Parathyroid adenoma (tissue), 2 donors: ENCODE measurements at regions not wholly inside any gene's neighbourhood (a gene's known extent, or its start where the extent isn't known, plus 50 kb on each side); places are given as distances from the start of the nearest gene placed in this dataset.

Source experiments
- H2AFZ ChIP-seq: fragments of 300-600 bp; sonication (generic); one replicate; pipeline ENCODE4 v1.7.0; 2017; ENCODE audit warnings: antibody characterized with exemption, mild to moderate bottlenecking
- H3K27ac ChIP-seq: fragments of 300-600 bp; sonication (generic); one replicate; pipeline ENCODE4 v1.7.0; 2017
- H3K27me3 ChIP-seq: fragments of 300-600 bp; sonication (generic); one replicate; pipeline ENCODE4 v1.7.0; 2017; ENCODE audit warnings: low read length; ENCODE audit not compliant: control insufficient read depth, insufficient read depth
- H3K36me3 ChIP-seq: fragments of 300-600 bp; sonication (generic); one replicate; pipeline ENCODE4 v1.7.0; 2017; ENCODE audit warnings: low read length; ENCODE audit not compliant: control insufficient read depth, insufficient read depth
- H3K4me1 ChIP-seq: fragments of 300-600 bp; sonication (generic); one replicate; pipeline ENCODE4 v1.7.0; 2017; ENCODE audit warnings: control low read depth
- H3K4me2 ChIP-seq: fragments of 300-600 bp; sonication (generic); one replicate; pipeline ENCODE4 v1.7.0; 2017; ENCODE audit warnings: low read length
- H3K4me3 ChIP-seq: fragments of 300-600 bp; sonication (generic); one replicate; pipeline ENCODE4 v1.7.0; 2017; ENCODE audit warnings: low read depth, low read length
- H3K79me2 ChIP-seq: fragments of 300-600 bp; sonication (generic); one replicate; pipeline ENCODE4 v1.7.0; 2017; ENCODE audit warnings: control low read depth
- H3K9ac ChIP-seq: fragments of 300-600 bp; sonication (generic); one replicate; pipeline ENCODE4 v1.7.0; 2017; ENCODE audit warnings: mild to moderate bottlenecking
- H3K9me3 ChIP-seq: fragments of 300-600 bp; sonication (generic); one replicate; pipeline ENCODE4 v1.7.0; 2017; ENCODE audit warnings: low read length; ENCODE audit not compliant: control insufficient read depth
- TF ChIP-seq, protein P1 (sequence below): fragments of 300-600 bp; sonication (generic); IDR thresholded peaks from one replicate; pipeline ENCODE4 v1.7.0; 2017; ENCODE audit warnings: antibody characterized with exemption, mild to moderate bottlenecking
- donor health status: primary hyperparathyroidism.

DNA sequence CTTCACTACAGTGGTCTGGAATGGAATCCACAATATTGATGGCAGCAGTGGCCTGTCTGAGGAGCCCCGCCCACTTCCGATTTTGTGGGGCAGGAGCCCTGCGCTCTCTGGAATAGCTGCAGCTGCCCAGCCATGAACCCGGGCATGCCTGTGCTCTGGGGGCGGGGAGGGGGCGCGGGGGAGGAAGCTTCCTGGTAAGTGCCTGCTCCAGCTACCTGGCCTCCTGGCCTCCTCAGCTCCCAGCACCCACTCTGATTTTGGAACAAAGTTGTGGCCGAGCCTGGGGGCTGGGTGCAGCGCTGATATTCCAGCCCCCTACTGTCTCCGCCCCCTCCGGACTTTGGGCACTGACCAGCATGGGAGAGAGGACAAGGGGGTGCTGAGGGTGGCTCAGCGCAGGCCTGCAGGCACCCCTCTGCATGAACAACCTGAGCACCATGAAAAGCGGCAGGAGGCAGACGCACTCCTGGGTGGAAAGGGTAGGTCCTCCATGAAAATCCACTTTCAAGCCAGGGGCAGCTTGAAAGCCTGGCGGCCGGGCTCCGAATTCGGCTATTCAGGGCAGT lies 972.7 kb upstream of the AGA start:
- no peaks in the 10 kb centered on the region for H3K79me2 ChIP-seq

DNA sequence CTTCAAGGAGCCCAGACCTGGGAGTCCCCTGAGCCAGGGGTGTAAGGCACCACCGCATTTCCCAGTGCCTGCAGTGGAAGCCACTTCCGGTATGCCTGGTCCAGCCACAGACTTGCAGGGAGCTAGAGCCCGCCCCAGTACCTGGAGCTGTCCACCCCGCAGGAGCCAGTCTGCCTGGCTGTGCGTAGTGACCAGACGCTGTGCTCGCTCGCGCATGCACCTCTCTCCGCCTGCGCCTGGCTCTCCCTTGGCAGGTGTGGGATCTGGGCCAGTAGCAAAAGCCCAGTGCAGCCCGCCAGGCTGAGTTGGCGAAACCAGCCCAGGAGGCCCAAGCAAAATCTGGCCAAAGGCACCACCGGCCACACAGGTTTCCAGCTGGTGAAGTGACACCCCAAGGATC lies 973.7 kb upstream of the AGA start:
- H3K9me3 ChIP-seq: no peaks in the 10 kb centered on the region

More for the DNA sequence above, 972.7 kb upstream of the AGA start:
- Histone ChIP-seq H2AFZ (no peak overlapping the region), H3K27me3 (no peaks in the 10 kb centered on the region), H3K36me3 (no peaks in the 10 kb centered on the region), H3K9me3 (no peaks in the 10 kb centered on the region), H3K4me2 (no peak overlapping the region), H3K9ac (no peak overlapping the region), H3K4me1 (no peaks in the 10 kb centered on the region), H3K27ac (no peak overlapping the region), H3K4me3 (no peak overlapping the region)
- TF ChIP-seq, protein P1, sequence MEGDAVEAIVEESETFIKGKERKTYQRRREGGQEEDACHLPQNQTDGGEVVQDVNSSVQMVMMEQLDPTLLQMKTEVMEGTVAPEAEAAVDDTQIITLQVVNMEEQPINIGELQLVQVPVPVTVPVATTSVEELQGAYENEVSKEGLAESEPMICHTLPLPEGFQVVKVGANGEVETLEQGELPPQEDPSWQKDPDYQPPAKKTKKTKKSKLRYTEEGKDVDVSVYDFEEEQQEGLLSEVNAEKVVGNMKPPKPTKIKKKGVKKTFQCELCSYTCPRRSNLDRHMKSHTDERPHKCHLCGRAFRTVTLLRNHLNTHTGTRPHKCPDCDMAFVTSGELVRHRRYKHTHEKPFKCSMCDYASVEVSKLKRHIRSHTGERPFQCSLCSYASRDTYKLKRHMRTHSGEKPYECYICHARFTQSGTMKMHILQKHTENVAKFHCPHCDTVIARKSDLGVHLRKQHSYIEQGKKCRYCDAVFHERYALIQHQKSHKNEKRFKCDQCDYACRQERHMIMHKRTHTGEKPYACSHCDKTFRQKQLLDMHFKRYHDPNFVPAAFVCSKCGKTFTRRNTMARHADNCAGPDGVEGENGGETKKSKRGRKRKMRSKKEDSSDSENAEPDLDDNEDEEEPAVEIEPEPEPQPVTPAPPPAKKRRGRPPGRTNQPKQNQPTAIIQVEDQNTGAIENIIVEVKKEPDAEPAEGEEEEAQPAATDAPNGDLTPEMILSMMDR: no peak

DNA sequence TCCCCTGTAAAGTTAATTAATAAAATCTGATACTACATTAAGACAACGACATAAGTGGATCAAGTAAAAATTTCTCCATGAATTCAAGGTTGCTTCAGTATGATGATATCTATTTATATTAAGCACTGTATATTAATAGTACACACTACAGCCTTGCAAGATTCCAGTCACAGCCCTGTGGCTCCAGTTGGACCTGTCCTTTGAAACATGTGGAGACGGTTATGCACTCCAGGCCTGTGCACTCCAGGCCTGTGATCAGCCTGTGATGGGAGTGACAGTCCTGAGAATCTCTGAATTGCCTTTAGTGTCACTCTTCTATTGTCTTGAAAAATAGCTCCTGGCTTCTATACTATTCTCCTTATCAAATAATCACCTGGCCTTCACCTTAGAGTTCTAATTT lies 981.1 kb upstream of the AGA start:
- no peaks in the 10 kb centered on the region for H3K36me3 ChIP-seq
- no peak overlapping the region for H3K4me2 ChIP-seq
- H3K4me1 ChIP-seq: no peaks in the 10 kb centered on the region
- H3K27ac ChIP-seq: no peak overlapping the region
- no peaks in the 10 kb centered on the region for H3K9me3 ChIP-seq
- H3K27me3 ChIP-seq: no peaks in the 10 kb centered on the region
- H3K9ac ChIP-seq: no peak overlapping the region
- no peaks in the 10 kb centered on the region for H3K79me2 ChIP-seq
- TF ChIP-seq, protein P1: no peak
- H3K4me3 ChIP-seq: no peak overlapping the region
- no peak overlapping the region for H2AFZ ChIP-seq

More for the DNA sequence above, 973.7 kb upstream of the AGA start:
- H2AFZ ChIP-seq: no peak overlapping the region
- no peak overlapping the region for H3K4me3 ChIP-seq
- H3K4me2 ChIP-seq: no peak overlapping the region
- TF ChIP-seq, protein P1: no peak
- H3K27ac ChIP-seq: no peak overlapping the region
- no peaks in the 10 kb centered on the region for H3K36me3 ChIP-seq
- H3K79me2 ChIP-seq: no peaks in the 10 kb centered on the region
- no peaks in the 10 kb centered on the region for H3K4me1 ChIP-seq
- no peak overlapping the region for H3K9ac ChIP-seq
- H3K27me3 ChIP-seq: no peaks in the 10 kb centered on the region

DNA sequence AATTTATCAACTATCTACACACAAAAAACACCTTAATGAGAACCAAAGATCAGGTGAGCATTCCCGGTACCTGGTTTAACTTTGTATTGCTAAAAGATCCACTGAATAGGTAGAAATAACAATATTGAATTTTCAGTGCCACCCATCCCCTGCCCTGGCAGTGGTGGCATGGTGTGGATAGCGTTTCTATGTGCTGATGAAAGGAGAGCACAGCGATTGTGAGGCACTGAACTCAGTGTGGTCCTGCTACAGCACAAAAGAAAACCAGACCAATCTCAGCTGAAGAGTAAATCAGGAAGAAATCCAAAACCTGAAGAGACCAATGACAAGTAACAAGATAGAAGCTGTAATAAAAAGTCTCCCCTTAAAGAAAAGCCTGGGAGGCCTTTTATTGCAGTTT lies 984.6 kb upstream of the AGA start:
- Histone ChIP-seq H3K9ac (no peak overlapping the region), H3K27me3 (no peaks in the 10 kb centered on the region), H3K4me1 (no peaks in the 10 kb centered on the region), H3K4me3 (no peak overlapping the region), H3K27ac (no peak overlapping the region), H3K9me3 (no peaks in the 10 kb centered on the region), H2AFZ (no peak overlapping the region), H3K36me3 (no peaks in the 10 kb centered on the region), H3K4me2 (no peak overlapping the region), H3K79me2 (no peaks in the 10 kb centered on the region)
- TF ChIP-seq, protein P1: no peak

DNA sequence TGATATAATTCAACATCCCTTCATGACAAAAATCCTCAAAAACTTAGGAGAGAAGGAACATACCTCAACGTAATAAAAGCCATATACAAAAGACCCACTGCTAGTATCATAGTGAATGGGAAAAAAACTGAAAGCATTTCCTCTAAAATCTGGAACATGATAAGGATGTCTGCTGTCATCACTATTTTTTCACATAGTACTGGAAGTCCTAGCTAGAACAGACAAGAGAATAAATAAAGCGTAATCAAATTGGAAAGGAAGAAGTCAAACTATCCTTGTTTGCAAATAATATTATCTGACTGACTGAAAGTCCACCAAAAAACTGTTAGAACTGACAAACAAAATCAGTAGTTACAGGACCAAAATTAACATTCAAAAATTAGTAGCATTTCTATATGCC lies 985.4 kb upstream of the AGA start:
- H2AFZ ChIP-seq: no peak overlapping the region
- no peaks in the 10 kb centered on the region for H3K4me1 ChIP-seq
- H3K4me2 ChIP-seq: no peak overlapping the region
- no peaks in the 10 kb centered on the region for H3K36me3 ChIP-seq
- H3K27me3 ChIP-seq: no peaks in the 10 kb centered on the region
- TF ChIP-seq, protein P1: no peak
- no peaks in the 10 kb centered on the region for H3K9me3 ChIP-seq
- H3K9ac ChIP-seq: no peak overlapping the region
- no peak overlapping the region for H3K27ac ChIP-seq
- H3K79me2 ChIP-seq: no peaks in the 10 kb centered on the region
- H3K4me3 ChIP-seq: no peak overlapping the region
